Peyer's patch (tissue), 4 donors: ENCODE measurements at regions not wholly inside any gene's neighbourhood (a gene's known extent, or its start where the extent isn't known, plus 50 kb on each side); places are given as distances from the start of the nearest gene placed in this dataset.

Source experiments
- DNase-seq, 3 donors: peaks; one replicate each; pipeline ENCODE4 v3.0.0-alpha.2; 2017 to 2019
- H3K27ac ChIP-seq, 4 donors: fragments of 200-600 bp; sonication (generic); one replicate each; pipeline ENCODE4 v1.5.1; 2016 to 2019
- H3K27me3 ChIP-seq, 2 donors: fragments of 200-600 bp; sonication (generic); one replicate each; pipeline ENCODE4 v1.5.1; 2019
- H3K36me3 ChIP-seq, 3 donors: fragments of 200-600 bp; sonication (generic); one replicate each; pipeline ENCODE4 v1.5.1; 2016 to 2019
- H3K4me1 ChIP-seq, 4 donors: fragments of 200-600 bp; sonication (generic); one replicate each; pipeline ENCODE4 v1.5.1; 2016 to 2019
- H3K4me3 ChIP-seq, 4 donors: fragments of 200-600 bp; sonication (generic); 1 replicate in 3 of 4; 2 replicates in 1 of 4; pipeline ENCODE4 v1.5.1; 2016 to 2019; ENCODE audit warnings: mild to moderate bottlenecking in 1 of 4
- H3K9me3 ChIP-seq, 4 donors: fragments of 200-600 bp; sonication (generic); one replicate each; pipeline ENCODE4 v1.5.1; 2016 to 2019; ENCODE audit warnings: mild to moderate bottlenecking in 1 of 4
- CTCF ChIP-seq, 6 experiments: fragments of 450-650 bp in 4 of 6; fragments of 200-600 bp in 2 of 6; sonication (generic) in 1 of 6; IDR thresholded peaks; one replicate each; pipeline ENCODE4 v1.5.1; 2017 to 2019; ENCODE audit warnings: antibody characterized with exemption in 6 of 6, mild to moderate bottlenecking in 3 of 6, moderate library complexity in 1 of 6
- POLR2A ChIP-seq, 2 donors: fragments of 450-650 bp; IDR thresholded peaks; one replicate each; pipeline ENCODE4 v1.5.1; 2017; ENCODE audit warnings: antibody characterized with exemption in 2 of 2, mild to moderate bottlenecking in 2 of 2, moderate library complexity in 2 of 2

GRCh38 chr14:76688383-76688671 lies 72.9 kb upstream of the VASH1 start:
- peaks cover 0 to 5% (median 3%) of the 10 kb centered on the region in 4 donors for H3K9me3 ChIP-seq
- no peaks in the 10 kb centered on the region for H3K36me3 ChIP-seq
- DNase-seq: no peak
- H3K27me3 ChIP-seq: no peaks in the 10 kb centered on the region
- no peaks in the 10 kb centered on the region for H3K4me1 ChIP-seq
- no peak overlapping the region for H3K4me3 ChIP-seq
- H3K27ac ChIP-seq: no peak overlapping the region
- TF ChIP-seq POLR2A (IDR thresholded peaks at IDR 0.05): no peak
- no peak for TF ChIP-seq CTCF (IDR thresholded peaks at IDR 0.05)

- Histone ChIP-seq H3K4me3 (no peak overlapping the region), H3K4me1 (no peaks in the 10 kb centered on the region), H3K36me3 (no peaks in the 10 kb centered on the region), H3K27ac (no peak overlapping the region), H3K9me3 (peaks cover 0 to 5% (median 3%) of the 10 kb centered on the region in 4 donors), H3K27me3 (no peaks in the 10 kb centered on the region)
- TF ChIP-seq CTCF (IDR thresholded peaks at IDR 0.05): no peak
- TF ChIP-seq POLR2A (IDR thresholded peaks at IDR 0.05): no peak
- no peak for DNase-seq
Measured at GRCh38 chr14:76690502-76691105, 70.7 kb upstream of the VASH1 start.

DNA sequence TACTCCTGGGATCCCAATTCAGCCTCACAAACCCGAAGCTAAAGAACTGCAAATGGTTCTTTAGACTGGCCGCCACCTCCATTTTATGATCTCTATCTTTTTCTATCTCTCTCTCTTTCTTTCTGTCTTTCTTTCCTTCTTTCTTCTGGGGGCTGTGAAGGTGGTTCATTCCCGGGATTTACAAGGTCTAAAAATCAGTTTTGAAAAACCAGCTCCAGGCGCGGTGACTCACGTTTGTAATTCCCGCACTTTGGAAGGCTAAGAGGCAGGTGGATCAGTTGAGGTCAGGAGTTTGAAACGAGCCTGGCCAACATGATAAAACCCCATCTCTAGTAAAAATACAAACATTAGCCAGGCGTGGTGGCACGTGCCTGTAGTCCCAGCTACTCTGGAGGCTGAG lies 67.2 kb upstream of the VASH1 start:
- no peak for TF ChIP-seq CTCF (IDR thresholded peaks at IDR 0.05)
- no peak for TF ChIP-seq POLR2A (IDR thresholded peaks at IDR 0.05)
- no peak for DNase-seq
- Histone ChIP-seq H3K36me3 (no peaks in the 10 kb centered on the region), H3K4me1 (no peaks in the 10 kb centered on the region), H3K27me3 (no peaks in the 10 kb centered on the region), H3K4me3 (no peak overlapping the region), H3K9me3 (no peaks in the 10 kb centered on the region), H3K27ac (no peak overlapping the region)

DNA sequence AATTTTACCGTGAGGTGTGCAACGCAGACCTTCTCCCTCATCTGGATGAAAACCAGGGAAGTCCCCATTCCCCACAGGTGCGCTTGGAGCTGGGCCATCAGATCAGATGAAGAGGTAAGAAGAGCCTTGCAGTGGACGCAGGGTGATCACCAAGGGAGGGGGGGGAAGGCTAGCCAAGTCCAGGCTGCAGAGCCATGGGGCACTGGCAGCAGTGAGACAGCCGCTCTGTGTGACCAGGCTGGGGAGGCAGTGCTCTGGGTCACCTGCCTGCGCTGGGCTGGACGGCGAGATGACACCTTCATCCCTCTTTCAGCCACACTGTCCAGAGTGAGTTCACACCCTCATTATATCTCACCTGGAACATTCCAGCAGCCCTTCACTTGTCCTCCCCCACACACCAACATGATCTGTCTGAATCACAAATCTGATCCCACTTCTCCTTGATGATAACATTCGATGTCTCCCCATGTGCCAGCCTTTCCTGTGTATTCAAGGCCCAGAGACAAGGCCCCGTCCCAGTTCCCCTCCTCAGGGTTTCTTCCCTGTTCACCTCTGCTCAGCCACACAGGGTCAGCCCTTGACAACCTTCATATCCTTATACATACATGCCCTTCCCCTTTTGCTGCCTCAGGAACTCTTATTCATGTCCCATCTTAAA lies 65.9 kb upstream of the VASH1 start:
- Histone ChIP-seq H3K27me3 (no peaks in the 10 kb centered on the region), H3K4me1 (no peaks in the 10 kb centered on the region), H3K4me3 (no peak overlapping the region), H3K36me3 (no peaks in the 10 kb centered on the region), H3K27ac (no peak overlapping the region), H3K9me3 (no peaks in the 10 kb centered on the region)
- DNase-seq: peak in 1 of 3 donors; percentile 27
- no peak for TF ChIP-seq POLR2A (IDR thresholded peaks at IDR 0.05)

GRCh38 chr14:76696361-76696760 lies 64.9 kb upstream of the VASH1 start:
- H3K27me3 ChIP-seq: no peaks in the 10 kb centered on the region
- TF ChIP-seq POLR2A (IDR thresholded peaks at IDR 0.05) (no peak), CTCF (IDR thresholded peaks at IDR 0.05) (no peak)
- no peak for DNase-seq
- H3K4me1 ChIP-seq: no peaks in the 10 kb centered on the region
- no peaks in the 10 kb centered on the region for H3K36me3 ChIP-seq
- H3K4me3 ChIP-seq: no peak overlapping the region
- H3K27ac ChIP-seq: no peak overlapping the region
- no peaks in the 10 kb centered on the region for H3K9me3 ChIP-seq

- H3K4me3 ChIP-seq: no peak overlapping the region
- TF ChIP-seq POLR2A (IDR thresholded peaks at IDR 0.05): no peak
- TF ChIP-seq CTCF (IDR thresholded peaks at IDR 0.05): no peak
- no peak for DNase-seq
- H3K4me1 ChIP-seq: no peaks in the 10 kb centered on the region
- no peaks in the 10 kb centered on the region for H3K36me3 ChIP-seq
- H3K27me3 ChIP-seq: no peaks in the 10 kb centered on the region
- H3K9me3 ChIP-seq: no peaks in the 10 kb centered on the region
- no peak overlapping the region for H3K27ac ChIP-seq
Measured at GRCh38 chr14:76696791-76697190, 64.5 kb upstream of the VASH1 start.
